Stimulated activated CD4-positive, alpha-beta T cell treated with anti-CD3 and anti-CD28 coated beads, TNF-alpha, amount 100 ng/mL, for 4 hours (primary cell): ENCODE measurements at regions not wholly inside any gene's neighbourhood (a gene's known extent, or its start where the extent isn't known, plus 50 kb on each side); places are given as distances from the start of the nearest gene placed in this dataset.
"Not testable (repeated sequence)": the region's sequence is repeated elsewhere in the genome, so short reads cannot be mapped to it uniquely, and the experiment has no call there.

Source experiments
- DNase-seq, 3 experiments: peaks; one replicate each; pipeline ENCODE4 v3.0.0-alpha.2; 2020; ENCODE audit warnings: low read depth in 3 of 3

GRCh38 chr7:356691-357462 is 66.9 kb downstream of the FOXL3 start:
- DNase-seq: no peak

- DNase-seq: no peak
Measured at GRCh38 chr7:357531-358209, 67.7 kb downstream of the FOXL3 start.

DNA sequence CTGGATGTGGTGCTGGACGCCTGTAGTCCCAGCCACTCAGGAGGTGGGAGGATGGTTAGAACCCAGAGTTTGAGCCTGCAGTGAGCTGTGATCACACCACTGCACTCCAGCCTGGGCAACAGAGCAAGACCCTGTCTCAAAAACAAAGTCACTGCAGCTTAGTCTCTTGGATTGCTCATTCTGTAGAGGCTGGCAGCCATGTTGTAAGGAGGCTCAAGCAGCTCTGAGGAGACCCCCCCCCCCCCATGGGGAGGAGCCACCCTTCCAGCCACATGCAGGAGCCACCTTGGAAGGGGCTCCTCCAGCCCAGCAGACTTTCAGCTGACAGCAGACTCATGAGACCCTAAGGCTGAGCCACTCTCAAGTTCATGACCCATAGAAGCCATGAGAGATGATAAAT is 68.4 kb downstream of the FOXL3 start:
- no peak for DNase-seq

- DNase-seq: no peak
Measured at GRCh38 chr7:359226-359765, 69.3 kb downstream of the FOXL3 start.

DNA sequence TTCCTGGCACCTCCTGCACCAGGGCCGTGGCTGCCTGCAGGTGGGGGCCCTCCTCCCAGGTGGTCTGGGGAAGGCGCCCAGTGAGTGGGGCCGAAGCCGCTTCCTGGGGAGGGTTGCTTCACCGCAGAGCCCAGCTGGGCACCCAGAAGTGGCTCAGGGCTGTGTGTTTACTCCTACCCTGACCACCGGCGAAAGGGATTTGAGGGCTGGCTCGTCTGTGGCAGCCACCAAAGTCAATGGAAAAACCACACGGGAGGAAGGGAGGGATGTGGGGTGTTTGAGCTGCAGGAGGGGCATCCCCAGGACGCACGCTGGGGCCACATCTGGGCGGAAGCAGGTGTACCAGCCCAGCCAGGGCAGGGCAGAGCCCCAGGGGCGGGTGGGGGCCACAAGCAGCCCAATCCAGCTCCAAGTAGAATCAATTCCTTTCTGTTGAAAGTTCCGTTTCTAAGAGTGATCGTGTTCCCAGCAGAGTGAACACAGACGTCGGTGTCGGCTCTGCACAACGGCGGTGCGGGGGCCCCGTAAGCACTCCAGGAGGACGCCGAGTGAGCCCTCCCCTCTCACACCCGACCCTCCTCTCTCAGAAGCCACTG is 69.9 kb downstream of the FOXL3 start:
- no peak for DNase-seq

DNA sequence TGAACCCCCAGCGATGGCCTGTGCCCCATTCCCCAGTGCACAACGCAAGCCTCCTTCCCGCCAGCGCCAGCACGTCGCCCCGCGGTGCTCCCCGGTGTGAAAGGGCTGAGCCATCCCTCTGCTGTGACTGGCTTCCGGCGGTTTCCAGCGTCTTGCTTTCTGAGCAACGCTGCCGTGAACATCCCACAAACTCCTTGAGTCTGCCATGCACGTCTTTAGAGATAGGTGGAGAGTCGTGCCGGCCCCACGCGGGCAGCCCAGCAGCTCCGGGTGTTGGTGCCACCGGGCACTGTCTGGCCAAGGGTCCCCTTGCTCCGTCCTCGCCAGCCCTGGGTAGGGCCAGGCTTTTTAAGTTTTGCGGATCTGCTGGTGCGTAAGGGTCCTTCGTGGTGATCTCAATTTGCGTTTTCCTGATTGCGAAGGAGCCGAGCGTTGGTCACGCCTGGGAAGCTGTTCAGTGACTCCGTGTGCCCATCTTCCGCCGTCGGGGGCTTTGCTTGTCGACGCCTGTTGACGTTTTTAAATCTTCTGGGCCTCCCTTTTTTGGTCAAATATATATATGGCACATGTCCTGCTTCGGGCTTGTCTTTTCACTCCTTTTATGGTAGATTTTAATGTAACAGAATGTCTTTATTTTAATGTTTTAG is 70.6 kb downstream of the FOXL3 start:
- no peak for DNase-seq

DNA sequence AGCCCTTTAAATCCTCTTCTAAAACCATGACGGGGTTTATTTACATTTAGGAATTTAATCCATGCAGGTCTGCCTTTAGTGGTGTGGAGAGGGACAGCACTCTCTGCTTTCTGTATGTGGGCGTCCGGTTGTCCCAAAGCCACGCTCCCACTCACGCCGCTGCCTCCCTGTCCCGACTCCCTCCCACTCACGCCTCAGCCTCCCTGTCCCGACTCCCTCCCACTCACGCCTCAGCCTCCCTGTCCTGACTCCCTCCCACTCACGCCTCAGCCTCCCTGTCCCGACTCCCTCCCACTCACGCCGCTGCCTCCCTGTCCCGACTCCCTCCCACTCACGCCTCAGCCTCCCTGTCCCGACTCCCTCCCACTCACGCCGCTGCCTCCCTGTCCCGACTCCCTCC is 71.2 kb downstream of the FOXL3 start:
- not testable (repeated sequence) for DNase-seq

DNA sequence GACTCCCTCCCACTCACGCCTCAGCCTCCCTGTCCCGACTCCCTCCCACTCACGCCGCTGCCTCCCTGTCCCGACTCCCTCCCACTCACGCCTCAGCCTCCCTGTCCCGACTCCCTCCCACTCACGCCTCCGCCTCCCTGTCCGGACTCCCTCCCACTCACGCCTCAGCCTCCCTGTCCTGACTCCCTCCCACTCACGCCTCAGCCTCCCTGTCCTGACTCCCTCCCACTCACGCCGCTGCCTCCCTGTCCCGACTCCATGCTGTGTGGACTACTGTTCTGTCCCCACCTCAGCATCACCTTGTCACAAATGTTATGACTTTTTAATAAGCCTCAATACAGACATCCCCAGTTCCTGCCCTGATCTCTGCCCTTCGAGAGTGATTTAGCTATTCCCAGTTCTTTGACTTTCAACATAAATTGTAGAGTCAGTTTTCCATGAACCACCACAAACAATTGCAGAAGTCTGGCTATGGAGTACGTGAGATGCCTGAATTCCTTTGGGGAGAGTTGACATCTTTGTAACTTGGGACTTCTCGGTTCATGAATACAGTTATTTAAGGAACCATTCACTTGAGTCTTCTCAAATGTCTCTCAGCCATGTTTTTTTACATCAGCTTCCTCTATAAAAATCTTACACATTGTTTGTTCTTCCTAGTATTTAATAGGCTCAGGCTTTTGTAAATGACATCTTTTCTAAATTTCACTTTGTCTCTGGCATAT is 71.9 kb downstream of the FOXL3 start:
- no peak for DNase-seq

GRCh38 chr7:362402-363096 is 72.6 kb downstream of the FOXL3 start:
- DNase-seq: no peak

GRCh38 chr7:363626-364025 is 73.7 kb downstream of the FOXL3 start:
- no peak for DNase-seq

DNA sequence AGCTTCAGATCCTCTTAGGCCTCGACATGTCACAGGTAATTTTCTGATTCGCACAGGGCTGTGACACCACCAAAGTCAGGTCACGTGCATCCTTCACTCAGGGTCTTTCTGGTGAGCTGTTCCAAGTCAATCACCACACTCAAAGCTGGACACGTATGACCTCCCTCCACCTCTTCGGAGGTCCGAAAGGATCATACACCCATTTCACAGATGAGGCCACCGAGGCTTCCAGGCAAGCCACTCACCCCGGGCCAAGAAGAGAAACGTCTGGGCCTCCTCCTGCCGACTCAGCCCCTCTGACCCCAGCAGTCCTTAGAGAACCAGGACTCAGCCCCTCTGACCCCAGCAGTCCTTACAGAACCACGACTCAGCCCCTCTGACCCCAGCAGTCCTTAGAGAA is 74.6 kb downstream of the FOXL3 start:
- no peak for DNase-seq

DNA sequence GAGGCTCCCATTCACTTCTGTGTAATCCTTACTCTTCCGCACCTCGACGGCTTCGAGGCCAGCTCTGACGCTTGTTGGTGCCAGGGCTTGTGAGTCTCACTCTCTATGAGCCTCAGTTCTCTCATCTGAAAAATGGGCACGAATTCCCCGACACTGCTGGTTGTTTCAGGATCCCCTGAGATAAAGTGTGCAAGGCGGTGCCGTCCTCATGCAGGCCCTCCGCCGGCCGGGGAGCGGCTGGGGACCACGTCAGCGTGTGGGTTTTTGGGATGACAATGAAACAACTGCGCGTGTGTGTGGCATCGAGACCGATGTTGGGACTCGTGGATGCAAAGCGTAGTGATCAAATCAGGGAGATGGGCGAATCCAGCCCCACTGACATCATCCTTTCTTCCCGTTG is 75.6 kb downstream of the FOXL3 start:
- no peak for DNase-seq

- DNase-seq: no peak
Measured at GRCh38 chr7:366161-366803, 76.3 kb downstream of the FOXL3 start.

GRCh38 chr7:367351-367901 is 77.5 kb downstream of the FOXL3 start:
- no peak for DNase-seq

- no peak for DNase-seq
Measured at GRCh38 chr7:368651-369475, 78.9 kb downstream of the FOXL3 start.

GRCh38 chr7:369476-370258 is 79.7 kb downstream of the FOXL3 start:
- no peak for DNase-seq

GRCh38 chr7:370259-370625 is 80.3 kb downstream of the FOXL3 start:
- DNase-seq: no peak

DNA sequence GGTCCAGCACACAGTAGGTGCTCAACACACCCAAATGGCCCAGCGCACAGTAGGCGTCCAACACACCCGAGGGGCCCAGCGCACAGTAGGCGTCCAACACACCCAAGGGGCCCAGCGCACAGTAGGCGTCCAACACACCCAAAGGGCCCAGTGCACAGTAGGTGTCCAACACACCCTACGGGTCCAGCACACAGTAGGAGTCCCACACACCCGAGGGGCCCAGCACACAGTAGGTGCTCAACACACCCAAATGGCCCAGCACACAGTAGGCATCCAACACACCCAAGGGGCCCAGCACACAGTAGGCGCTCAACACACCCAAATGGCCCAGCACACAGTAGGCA is 80.8 kb downstream of the FOXL3 start:
- DNase-seq: no peak
